GM06990 (cell line): ENCODE measurements at regions not wholly inside any gene's neighbourhood (a gene's known extent, or its start where the extent isn't known, plus 50 kb on each side); places are given as distances from the start of the nearest gene placed in this dataset.

ENCODE experiments used
- DNase-seq: peaks from one replicate; pipeline ENCODE4 v3.0.0-alpha.2; 2011; ENCODE audit not compliant: insufficient read length; ENCODE audit errors: extremely low read depth
- H3K27me3 ChIP-seq: replicated peaks from 2 replicates; pipeline ENCODE4 v1.6.0; 2011; ENCODE audit warnings: low read length; ENCODE audit not compliant: control insufficient read depth, insufficient read depth
- H3K36me3 ChIP-seq: 2 replicates; pipeline ENCODE4 v1.5.1; 2011; ENCODE audit warnings: low read length; ENCODE audit not compliant: control insufficient read depth, insufficient read depth
- H3K4me3 ChIP-seq: replicated peaks from 2 replicates; pipeline ENCODE4 v1.5.1; 2011; ENCODE audit warnings: low read depth, mild to moderate bottlenecking, control low read depth, low read length
- TF ChIP-seq, protein P1 (sequence below): IDR thresholded peaks from 2 replicates; pipeline ENCODE4 v1.5.1; 2011; ENCODE audit warnings: low read length, control low read depth, mild to moderate bottlenecking, inconsistent platforms; ENCODE audit not compliant: insufficient read depth, poor library complexity, severe bottlenecking

GRCh38 chr2:30046979-30047378, 99.8 kb upstream of the YPEL5 start:
- Histone ChIP-seq H3K4me3 (no peak overlapping the region), H3K36me3 (no peaks in the 10 kb centered on the region), H3K27me3 (peaks cover 4% of the 10 kb centered on the region; the same call in 1 of the 2 replicates)
- TF ChIP-seq, protein P1, sequence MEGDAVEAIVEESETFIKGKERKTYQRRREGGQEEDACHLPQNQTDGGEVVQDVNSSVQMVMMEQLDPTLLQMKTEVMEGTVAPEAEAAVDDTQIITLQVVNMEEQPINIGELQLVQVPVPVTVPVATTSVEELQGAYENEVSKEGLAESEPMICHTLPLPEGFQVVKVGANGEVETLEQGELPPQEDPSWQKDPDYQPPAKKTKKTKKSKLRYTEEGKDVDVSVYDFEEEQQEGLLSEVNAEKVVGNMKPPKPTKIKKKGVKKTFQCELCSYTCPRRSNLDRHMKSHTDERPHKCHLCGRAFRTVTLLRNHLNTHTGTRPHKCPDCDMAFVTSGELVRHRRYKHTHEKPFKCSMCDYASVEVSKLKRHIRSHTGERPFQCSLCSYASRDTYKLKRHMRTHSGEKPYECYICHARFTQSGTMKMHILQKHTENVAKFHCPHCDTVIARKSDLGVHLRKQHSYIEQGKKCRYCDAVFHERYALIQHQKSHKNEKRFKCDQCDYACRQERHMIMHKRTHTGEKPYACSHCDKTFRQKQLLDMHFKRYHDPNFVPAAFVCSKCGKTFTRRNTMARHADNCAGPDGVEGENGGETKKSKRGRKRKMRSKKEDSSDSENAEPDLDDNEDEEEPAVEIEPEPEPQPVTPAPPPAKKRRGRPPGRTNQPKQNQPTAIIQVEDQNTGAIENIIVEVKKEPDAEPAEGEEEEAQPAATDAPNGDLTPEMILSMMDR, result no peak
- DNase-seq, result no peak

DNA sequence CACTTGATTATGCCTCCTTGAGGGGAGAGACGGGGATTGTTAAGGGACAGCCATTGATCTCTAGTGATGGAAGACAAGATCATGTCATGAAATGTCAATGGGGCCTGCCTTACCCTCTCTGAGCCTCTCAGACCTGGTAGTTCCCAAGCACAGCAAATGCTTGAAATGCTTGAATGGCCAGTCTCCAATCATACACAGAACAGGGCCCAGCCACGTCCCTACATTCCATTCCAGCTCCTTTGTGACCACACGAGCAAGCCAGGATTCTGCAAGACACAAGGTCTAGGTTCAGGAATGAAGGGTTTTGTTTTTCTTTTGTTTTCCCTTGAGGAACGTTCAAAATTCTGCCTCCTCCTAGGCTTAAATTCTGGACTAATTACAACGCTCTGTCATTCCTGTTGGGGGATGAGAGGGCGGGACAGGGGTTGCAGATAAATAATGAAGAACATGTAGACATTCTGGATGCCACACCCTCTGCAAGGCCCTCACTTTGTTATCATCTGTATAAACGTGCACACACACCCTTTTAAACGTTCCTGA, 98.1 kb upstream of the YPEL5 start:
- no peak overlapping the region for H3K4me3 ChIP-seq
- TF ChIP-seq, protein P1, result no peak

GRCh38 chr2:30055548-30055947, 91.3 kb upstream of the YPEL5 start:
- TF ChIP-seq, protein P1, result no peak
- DNase-seq, result no peak
- no peaks in the 10 kb centered on the region; the same call in 1 of the 2 replicates for H3K27me3 ChIP-seq
- H3K36me3 ChIP-seq, result no peaks in the 10 kb centered on the region
- no peak overlapping the region for H3K4me3 ChIP-seq

More for the DNA sequence above, 98.1 kb upstream of the YPEL5 start:
- H3K27me3 ChIP-seq, result peaks cover 4% of the 10 kb centered on the region; the same call in 1 of the 2 replicates
- H3K36me3 ChIP-seq, result no peaks in the 10 kb centered on the region
- DNase-seq, result no peak

DNA sequence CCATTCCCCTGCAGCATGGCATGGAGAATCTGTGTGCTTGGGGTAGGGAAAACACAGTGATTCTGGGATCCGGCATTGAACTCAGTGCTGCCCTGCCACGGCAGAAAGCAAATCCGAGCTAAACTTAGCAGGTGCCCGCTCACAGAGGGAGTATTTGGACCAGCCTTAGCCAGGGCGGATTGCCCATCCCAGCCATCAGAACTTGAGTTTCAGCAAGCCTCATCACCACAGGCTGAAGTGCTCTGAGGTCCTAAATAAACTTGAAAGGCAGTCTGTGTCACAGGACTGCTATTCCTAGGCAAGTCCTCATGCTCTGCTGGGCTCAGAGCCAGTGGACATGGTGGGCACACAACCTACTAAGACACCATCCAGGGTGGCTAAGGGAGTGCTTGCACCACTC, 86.2 kb upstream of the YPEL5 start:
- no peak for DNase-seq
- TF ChIP-seq, protein P1, result no peak
- H3K4me3 ChIP-seq, result no peak overlapping the region
- no peaks in the 10 kb centered on the region; the same call in 1 of the 2 replicates for H3K27me3 ChIP-seq
- H3K36me3 ChIP-seq, result no peaks in the 10 kb centered on the region

DNA sequence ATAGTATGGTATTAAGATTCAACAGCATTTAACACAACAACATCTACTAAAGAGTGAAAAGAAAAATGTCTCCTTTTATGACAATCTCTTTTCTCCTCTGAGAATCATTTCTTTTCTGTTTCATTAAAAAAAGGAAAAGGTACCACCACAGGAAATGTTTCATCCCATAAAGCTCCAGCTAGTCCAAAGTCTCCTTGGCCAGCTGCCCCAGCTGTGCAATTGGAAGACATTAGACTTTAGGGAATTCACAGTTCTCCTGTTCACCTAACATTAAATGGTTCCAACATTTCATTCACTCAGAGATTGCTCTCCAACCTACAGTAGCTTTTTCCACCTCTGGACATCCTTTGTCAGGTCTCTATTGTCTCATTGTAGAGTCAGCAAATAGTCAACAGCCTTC, 78.7 kb upstream of the YPEL5 start:
- TF ChIP-seq, protein P1, result no peak
- no peaks in the 10 kb centered on the region for H3K36me3 ChIP-seq
- H3K4me3 ChIP-seq, result no peak overlapping the region
- H3K27me3 ChIP-seq, result no peaks in the 10 kb centered on the region
- DNase-seq, result no peak
